ENCODE measurements at regions not wholly inside any gene's neighbourhood (a gene's known extent, or its start where the extent isn't known, plus 50 kb on each side); places are given as distances from the start of the nearest gene placed in this dataset.
"Not testable (repeated sequence)": the region's sequence is repeated elsewhere in the genome, so short reads cannot be mapped to it uniquely, and the experiment has no call there.

DNA sequence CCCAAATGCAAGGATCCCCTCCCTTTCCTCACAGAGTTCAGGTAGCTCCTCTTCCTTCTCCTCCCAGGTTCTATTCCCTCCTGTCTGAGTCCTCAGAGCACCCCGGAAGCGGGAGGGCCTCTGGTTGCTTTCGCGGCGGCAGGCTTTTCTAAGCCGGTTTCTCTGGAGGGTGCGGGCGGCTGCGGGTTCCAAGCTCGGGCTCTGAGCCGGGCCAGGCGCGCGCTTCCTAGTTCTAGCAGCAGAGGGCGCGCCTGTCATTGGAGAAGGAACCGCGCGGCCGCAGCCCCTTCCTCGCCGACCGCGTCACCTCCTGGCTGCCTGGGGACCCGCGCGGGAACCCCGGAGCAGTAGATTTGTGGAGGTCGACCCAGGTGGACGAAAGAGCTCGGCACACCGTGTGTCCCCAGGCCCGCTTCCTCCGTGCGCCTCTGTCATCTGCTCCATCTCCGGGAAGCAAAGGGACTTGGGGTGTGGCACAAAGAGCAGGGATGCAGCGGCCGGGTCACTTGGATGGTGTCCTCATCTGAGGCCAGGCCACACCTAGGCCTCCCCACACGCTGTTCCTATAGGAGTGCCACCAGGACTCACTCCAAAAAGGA, 389.0 kb upstream of the PODXL start:
- Mint-ChIP-seq H3K27me3 (peaks cover 33% of the 10 kb centered on the region), H3K27ac (no peak overlapping the region)

DNA sequence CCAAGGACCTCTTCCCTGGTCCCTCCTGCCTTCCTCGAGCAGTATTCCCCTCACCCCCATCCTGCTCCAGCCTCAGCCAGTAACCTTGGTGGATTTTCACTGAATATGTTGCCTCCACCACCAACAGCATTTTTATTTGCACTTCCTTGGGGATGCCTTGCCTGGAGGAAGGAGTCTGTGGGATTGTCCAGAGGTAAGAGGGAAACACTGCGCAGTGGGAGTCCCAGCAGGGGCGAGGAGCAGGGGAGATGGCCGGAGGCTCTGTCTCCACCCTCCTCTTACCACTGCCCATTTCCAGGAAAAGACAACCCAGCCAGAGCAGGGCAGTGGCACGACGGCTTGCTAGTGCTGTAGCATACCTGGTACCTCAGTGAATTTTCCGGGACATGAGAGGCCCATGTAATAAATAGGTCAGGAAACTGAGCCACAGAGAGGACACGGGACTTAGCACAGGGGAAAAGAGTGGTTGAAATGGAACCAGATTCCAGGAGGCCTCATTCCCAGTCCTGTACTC, 388.2 kb upstream of the PODXL start:
- no peaks in the 10 kb centered on the region for H3K4me1 Mint-ChIP-seq (ENCODE audit: low read depth)
- no peaks in the 10 kb centered on the region for H3K36me3 Mint-ChIP-seq (ENCODE audit: low read depth)
- intact Hi-C loops (cut with micrococcal nuclease): loop anchor here (5.0 kb wide), 1 partner anchor 638 kb away; no protein-coding TSS in a partner anchor
- no peaks in the 10 kb centered on the region for H3K9me3 Mint-ChIP-seq
- no peak overlapping the region for H3K4me3 Mint-ChIP-seq
- no peak overlapping the region for H3K27ac Mint-ChIP-seq
- peaks cover 33% of the 10 kb centered on the region for H3K27me3 Mint-ChIP-seq

More for the DNA sequence above, 389.0 kb upstream of the PODXL start:
- H3K4me1 Mint-ChIP-seq (ENCODE audit: low read depth): no peaks in the 10 kb centered on the region
- intact Hi-C loops (cut with micrococcal nuclease): loop anchor here (5.0 kb wide), 1 partner anchor 637 kb away; no protein-coding TSS in a partner anchor
- no peaks in the 10 kb centered on the region for H3K9me3 Mint-ChIP-seq
- H3K36me3 Mint-ChIP-seq (ENCODE audit: low read depth): no peaks in the 10 kb centered on the region
- H3K4me3 Mint-ChIP-seq: no peak overlapping the region

DNA sequence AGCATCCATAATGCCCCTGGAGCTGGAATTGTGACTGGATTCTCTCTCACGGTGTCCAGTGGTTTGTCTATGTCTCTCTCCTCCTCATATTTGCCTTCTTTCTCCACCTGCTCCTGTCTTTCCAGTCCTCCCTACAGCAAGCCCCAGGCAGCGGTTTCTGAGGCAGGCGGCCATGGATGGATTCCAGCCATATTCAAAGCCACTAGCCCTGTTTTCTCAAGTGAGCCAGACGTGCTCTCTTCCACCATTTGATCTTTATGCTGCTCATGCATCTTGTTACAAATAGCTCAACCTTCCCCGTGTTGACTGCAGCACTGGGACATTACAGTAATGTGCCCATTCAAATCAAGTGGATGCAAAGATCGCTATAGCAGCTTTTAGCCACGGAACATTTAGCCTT, 387.2 kb upstream of the PODXL start:
- no peaks in the 10 kb centered on the region for H3K4me1 Mint-ChIP-seq (ENCODE audit: low read depth)
- no peaks in the 10 kb centered on the region for H3K9me3 Mint-ChIP-seq
- H3K36me3 Mint-ChIP-seq (ENCODE audit: low read depth): no peaks in the 10 kb centered on the region
- intact Hi-C loops (cut with micrococcal nuclease): no loop called here
- H3K27me3 Mint-ChIP-seq: peaks cover 33% of the 10 kb centered on the region
- H3K4me3 Mint-ChIP-seq: no peak overlapping the region
- H3K27ac Mint-ChIP-seq: no peak overlapping the region

DNA sequence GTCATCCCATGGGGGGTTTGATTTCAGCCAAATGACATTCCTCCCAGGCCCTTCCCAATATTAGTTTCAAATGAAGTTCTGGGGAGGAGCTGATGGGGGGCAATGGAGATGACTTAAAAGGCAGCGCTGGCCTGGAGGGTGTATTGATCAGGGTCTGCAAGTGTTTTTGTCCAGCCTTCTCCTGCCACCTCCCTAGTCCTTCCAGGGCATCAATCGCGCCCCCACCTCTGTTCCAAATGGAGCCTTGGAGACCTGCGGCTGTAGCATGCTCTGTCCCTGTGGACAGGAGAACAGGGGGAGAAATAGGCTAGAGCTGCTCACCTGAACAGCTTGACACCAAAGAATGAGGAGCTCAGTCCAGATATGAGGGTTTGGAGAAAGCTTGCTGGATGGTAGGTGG, 386.8 kb upstream of the PODXL start:
- H3K36me3 Mint-ChIP-seq (ENCODE audit: low read depth): no peaks in the 10 kb centered on the region
- H3K4me3 Mint-ChIP-seq: no peak overlapping the region
- intact Hi-C loops (cut with micrococcal nuclease): no loop called here
- peaks cover 30% of the 10 kb centered on the region for H3K27me3 Mint-ChIP-seq
- no peaks in the 10 kb centered on the region for H3K4me1 Mint-ChIP-seq (ENCODE audit: low read depth)
- H3K27ac Mint-ChIP-seq: no peak overlapping the region
- no peaks in the 10 kb centered on the region for H3K9me3 Mint-ChIP-seq

DNA sequence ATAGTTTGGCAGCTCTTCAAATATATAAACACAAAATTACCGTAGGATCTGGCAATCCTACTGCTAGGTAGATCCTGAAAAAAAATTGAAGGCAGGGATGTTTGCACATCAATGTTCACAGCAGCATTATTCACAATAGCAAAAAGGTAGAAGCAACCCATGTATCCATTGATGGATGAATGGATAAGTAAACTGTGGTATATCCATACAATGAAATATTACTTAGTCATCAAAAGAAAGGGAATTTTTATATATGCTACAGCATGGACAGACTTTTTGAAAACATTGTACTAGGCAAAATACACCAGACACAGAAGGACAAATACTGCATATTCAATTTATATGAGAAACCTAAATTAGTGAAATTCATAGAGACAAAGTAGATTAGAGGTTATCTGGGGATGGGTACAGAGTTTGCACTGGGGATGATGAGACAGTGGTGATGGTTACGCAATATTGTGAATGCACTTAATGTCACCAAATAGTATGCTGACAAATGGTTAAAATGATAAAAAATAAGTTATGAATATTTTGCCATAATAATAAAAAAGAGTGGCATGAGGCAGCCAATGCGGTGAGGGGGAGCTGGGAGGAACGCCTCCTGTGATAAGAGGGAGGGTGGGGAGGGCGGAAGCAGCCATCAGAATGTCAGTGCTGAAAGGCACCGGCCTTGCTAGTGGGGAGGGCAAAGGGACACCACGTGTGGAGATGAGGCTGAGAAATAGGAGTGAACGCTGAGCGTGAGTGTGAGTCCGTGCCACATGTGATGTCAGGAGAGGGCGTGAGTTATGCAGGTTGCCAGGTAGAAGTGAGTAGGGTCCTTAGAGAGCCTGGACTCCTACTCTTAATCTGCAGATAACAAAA, 386.1 kb upstream of the PODXL start:
- H3K36me3 Mint-ChIP-seq (ENCODE audit: low read depth): no peaks in the 10 kb centered on the region
- no peaks in the 10 kb centered on the region for H3K4me1 Mint-ChIP-seq (ENCODE audit: low read depth)
- intact Hi-C loops (cut with micrococcal nuclease): no loop called here
- peaks cover 30% of the 10 kb centered on the region for H3K27me3 Mint-ChIP-seq
- no peaks in the 10 kb centered on the region for H3K9me3 Mint-ChIP-seq
- H3K27ac Mint-ChIP-seq: no peak overlapping the region
- no peak overlapping the region for H3K4me3 Mint-ChIP-seq

DNA sequence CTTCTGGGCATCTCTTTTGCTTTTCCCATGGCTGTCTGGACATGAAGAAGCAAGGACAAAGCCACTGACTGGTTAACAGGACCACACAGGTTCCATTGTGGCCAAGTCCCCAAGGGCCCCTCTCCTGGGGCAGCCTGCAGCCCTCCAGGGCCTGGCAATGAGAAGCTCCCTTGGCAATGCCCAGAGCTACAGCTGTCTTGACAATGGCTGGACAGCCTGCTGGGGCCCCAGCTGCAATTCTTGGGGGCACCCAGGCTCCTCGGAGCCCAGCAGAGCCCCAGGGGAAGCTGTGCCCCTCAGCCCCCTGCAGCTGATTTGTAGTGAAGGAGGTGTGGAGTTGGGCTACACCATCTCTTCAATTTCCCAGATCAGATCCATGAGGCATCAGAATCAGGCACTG, 384.9 kb upstream of the PODXL start:
- Mint-ChIP-seq H3K4me3 (no peak overlapping the region), H3K4me1 (ENCODE audit: low read depth) (no peaks in the 10 kb centered on the region), H3K27ac (no peak overlapping the region), H3K36me3 (ENCODE audit: low read depth) (no peaks in the 10 kb centered on the region), H3K27me3 (peaks cover 22% of the 10 kb centered on the region), H3K9me3 (no peaks in the 10 kb centered on the region)
- intact Hi-C loops (cut with micrococcal nuclease): no loop called here

DNA sequence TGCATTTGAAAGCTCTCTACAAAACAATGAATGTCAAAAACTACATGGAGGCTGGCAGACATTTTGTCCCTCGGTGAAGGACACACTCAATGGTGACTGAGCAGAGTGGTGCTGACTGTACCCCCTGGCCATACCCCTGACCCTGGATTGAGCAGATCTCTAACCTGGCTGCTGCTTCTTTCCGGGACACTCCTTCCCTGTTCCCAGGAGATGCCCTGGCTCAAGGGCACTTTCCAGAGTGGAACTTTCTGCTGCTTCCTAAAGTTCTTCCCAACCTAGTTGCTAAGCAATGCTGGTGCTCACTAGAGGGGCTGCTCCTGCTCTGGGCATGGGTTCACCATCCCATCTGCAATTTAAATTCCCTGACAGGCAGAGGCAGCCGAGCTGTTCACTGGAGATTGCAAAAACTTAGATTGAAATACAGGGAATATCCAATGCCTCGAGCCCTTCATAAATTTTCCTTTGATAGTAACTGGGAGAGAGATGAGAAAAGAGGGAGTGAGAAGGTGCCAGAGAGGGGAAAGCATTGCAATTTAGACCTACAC, 384.3 kb upstream of the PODXL start:
- intact Hi-C loops (cut with micrococcal nuclease): no loop called here
- H3K36me3 Mint-ChIP-seq (ENCODE audit: low read depth): no peaks in the 10 kb centered on the region

DNA sequence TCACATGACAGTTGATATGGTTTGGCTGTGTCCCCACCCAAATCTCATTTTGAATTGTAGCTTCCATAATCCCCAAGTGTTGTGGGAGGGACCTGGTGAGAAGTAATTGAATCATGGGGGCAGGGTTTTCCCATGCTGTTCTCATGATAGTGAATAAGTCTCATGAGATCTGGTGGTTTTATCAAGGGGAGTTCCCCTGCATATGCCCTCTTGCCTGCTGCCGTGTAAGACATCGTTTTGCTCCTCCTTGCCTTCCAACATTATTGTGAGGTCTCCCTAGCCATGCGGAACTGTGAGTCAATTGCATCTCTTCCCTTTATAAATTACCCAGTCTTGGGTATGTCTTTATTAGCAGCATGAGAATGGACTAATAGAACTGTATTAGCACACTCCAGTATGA, 382.4 kb upstream of the PODXL start:
- intact Hi-C loops (cut with micrococcal nuclease); H3K9me3 Mint-ChIP-seq; H3K27me3 Mint-ChIP-seq; H3K27ac Mint-ChIP-seq; H3K4me1 Mint-ChIP-seq (ENCODE audit: low read depth); H3K4me3 Mint-ChIP-seq; H3K36me3 Mint-ChIP-seq (ENCODE audit: low read depth): not testable (repeated sequence)

More for the DNA sequence above, 384.3 kb upstream of the PODXL start:
- no peak overlapping the region for H3K27ac Mint-ChIP-seq
- H3K4me1 Mint-ChIP-seq (ENCODE audit: low read depth): no peaks in the 10 kb centered on the region
- H3K4me3 Mint-ChIP-seq: no peak overlapping the region
- H3K27me3 Mint-ChIP-seq: peaks cover 17% of the 10 kb centered on the region
- no peaks in the 10 kb centered on the region for H3K9me3 Mint-ChIP-seq

DNA sequence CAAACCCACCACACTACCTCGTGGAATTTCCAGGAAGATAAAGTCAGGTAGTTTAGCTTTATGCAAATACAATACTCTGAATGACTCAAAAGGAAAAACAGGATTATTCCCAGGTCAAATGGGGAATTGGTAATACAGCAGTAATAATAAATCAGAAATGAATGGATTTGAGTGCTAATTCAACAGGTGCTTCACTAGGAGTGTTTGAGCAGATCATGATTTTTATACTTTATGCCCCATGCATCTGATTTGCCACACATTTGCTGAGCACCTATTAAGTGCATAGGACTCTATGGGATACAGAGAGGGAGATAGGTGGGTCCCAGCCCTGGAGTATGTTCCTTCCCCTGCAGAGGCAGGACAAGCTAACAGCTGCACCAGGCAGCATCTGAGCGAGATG, 381.4 kb upstream of the PODXL start:
- Mint-ChIP-seq H3K36me3 (ENCODE audit: low read depth) (no peaks in the 10 kb centered on the region), H3K4me3 (no peak overlapping the region), H3K27ac (no peak overlapping the region)

DNA sequence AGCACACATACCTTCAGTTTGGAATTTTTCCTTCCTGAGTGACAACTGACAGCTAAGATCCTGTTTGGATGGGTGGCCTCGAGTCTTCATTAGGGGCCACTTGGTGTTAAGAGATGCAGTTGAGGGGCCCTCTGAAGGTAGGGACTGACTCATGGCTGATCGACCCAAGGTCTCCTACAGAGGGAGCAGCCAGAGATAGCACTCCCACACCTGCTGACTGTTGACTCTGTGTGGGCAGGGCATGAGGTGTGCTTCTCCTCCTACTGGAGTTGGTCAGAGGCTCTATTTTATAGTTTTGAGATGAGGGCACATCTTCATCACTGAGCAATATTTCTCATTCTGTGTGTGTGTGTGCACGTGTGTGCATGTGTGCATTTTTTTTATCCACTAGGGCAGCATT, 378.8 kb upstream of the PODXL start:
- intact Hi-C loops (cut with micrococcal nuclease): no loop called here
- Mint-ChIP-seq H3K4me1 (ENCODE audit: low read depth) (no peaks in the 10 kb centered on the region), H3K4me3 (no peak overlapping the region), H3K36me3 (ENCODE audit: low read depth) (no peaks in the 10 kb centered on the region), H3K9me3 (peaks cover 12% of the 10 kb centered on the region), H3K27me3 (no peaks in the 10 kb centered on the region), H3K27ac (no peak overlapping the region)

More for the DNA sequence above, 381.4 kb upstream of the PODXL start:
- Mint-ChIP-seq H3K27me3 (no peaks in the 10 kb centered on the region), H3K9me3 (peaks cover 9% of the 10 kb centered on the region), H3K4me1 (ENCODE audit: low read depth) (no peaks in the 10 kb centered on the region)
- intact Hi-C loops (cut with micrococcal nuclease): no loop called here

DNA sequence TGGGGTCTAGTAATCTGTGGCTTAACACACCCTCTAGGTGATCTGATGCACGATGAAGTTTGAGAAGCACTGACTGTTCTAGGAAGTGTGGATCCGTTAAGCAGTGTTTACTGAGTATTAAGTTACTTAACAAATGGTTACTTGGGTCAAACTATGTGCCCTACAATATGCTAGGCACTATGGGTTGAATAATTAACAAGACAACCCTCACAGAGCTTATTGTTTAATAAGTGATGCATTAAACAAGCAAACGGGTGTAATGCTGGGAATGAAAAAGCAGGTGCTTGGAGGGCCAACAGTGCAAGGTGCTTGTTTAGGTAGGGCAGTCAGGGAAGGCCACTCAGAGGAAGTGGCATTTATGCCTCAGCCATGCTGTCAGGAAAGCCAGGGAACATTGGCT, 378.0 kb upstream of the PODXL start:
- Mint-ChIP-seq H3K27ac (no peak overlapping the region), H3K4me3 (no peak overlapping the region), H3K4me1 (ENCODE audit: low read depth) (no peaks in the 10 kb centered on the region), H3K36me3 (ENCODE audit: low read depth) (no peaks in the 10 kb centered on the region), H3K27me3 (no peaks in the 10 kb centered on the region), H3K9me3 (peaks cover 12% of the 10 kb centered on the region)
- intact Hi-C loops (cut with micrococcal nuclease): no loop called here

DNA sequence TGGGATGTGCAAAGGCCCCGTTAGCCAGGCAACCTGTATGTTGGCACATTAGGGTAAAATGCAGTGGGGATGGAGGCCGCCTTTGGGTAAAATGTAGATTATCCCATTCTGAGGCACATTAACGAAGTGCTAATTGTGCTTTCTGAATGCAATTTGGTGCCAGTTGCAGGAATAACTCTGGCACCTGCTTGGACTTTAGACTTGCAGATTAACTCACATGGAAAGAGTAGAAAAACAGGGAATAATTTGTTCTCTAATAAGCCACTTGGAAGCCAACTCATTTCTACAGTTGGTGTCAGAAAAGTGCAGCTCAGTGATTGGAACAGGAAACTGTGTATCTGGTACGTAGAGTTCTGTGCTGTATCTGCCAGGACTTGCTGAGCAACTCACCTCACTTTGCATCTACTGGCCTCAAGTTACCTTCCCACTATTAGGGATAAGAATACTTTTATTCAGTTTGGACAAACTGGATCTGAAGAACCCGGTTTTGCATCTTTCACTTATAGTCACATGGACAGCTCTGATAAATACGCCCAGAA, 377.4 kb upstream of the PODXL start:
- Mint-ChIP-seq H3K4me3 (no peak overlapping the region), H3K27ac (no peak overlapping the region), H3K4me1 (ENCODE audit: low read depth) (no peaks in the 10 kb centered on the region), H3K27me3 (no peaks in the 10 kb centered on the region), H3K9me3 (peaks cover 12% of the 10 kb centered on the region), H3K36me3 (ENCODE audit: low read depth) (no peaks in the 10 kb centered on the region)
- intact Hi-C loops (cut with micrococcal nuclease): no loop called here

DNA sequence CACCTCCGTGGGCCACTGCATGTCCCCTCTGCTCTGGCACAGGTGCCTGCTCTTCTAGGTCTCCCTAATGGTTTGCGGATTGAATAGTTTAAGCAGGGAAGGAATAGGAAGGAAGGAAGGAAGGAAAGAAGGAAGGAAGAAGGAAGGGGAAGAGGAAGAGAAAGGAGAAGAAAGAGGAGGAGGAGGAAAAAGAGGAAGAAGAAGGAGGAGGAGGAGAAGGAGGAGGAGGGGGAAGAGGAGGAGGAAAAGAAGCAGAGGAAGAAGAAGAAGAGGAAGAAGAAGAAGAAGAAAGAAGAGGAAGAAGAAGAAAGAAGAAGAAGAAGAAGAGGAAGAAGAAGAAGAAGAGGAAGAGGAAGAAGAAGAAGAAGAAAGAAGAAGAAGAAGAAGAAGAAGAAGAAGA, 376.8 kb upstream of the PODXL start:
- H3K27me3 Mint-ChIP-seq; H3K4me3 Mint-ChIP-seq; intact Hi-C loops (cut with micrococcal nuclease); H3K27ac Mint-ChIP-seq; H3K4me1 Mint-ChIP-seq (ENCODE audit: low read depth); H3K36me3 Mint-ChIP-seq (ENCODE audit: low read depth): not testable (repeated sequence)
- H3K9me3 Mint-ChIP-seq: peaks cover 12% of the 10 kb centered on the region

DNA sequence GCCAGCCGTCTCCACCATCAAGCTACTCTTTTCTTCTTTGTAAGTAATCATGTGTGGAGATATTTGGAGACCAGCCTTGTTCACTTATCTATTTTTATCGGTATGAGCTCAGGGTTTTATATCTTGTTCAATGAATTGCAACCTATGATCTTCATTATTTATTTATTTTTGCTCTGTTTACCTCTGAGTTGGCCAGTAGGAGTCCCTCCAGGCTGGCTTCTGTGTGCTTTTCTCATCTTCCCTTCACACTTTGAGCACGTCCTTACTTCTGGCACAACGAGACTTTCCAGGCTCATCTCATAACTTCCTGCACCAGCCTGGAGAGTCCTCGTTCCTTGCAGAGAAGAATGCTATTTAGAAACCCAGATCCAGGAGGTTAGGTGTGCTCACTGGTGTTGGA, 375.8 kb upstream of the PODXL start:
- intact Hi-C loops (cut with micrococcal nuclease): no loop called here
- H3K4me1 Mint-ChIP-seq (ENCODE audit: low read depth): no peaks in the 10 kb centered on the region
- peaks cover 12% of the 10 kb centered on the region for H3K9me3 Mint-ChIP-seq

More for the DNA sequence above, 375.8 kb upstream of the PODXL start:
- peaks cover 2% of the 10 kb centered on the region for H3K27me3 Mint-ChIP-seq
- H3K4me3 Mint-ChIP-seq: no peak overlapping the region
- H3K36me3 Mint-ChIP-seq (ENCODE audit: low read depth): no peaks in the 10 kb centered on the region
- no peak overlapping the region for H3K27ac Mint-ChIP-seq
